ENCODE measurements at regions not wholly inside any gene's neighbourhood (a gene's known extent, or its start where the extent isn't known, plus 50 kb on each side); places are given as distances from the start of the nearest gene placed in this dataset.

GRCh38 chr20:47970282-47970903, 185.1 kb upstream of the SULF2 start:
- DNase-seq = no peak

- DNase-seq = no peak
Observed at GRCh38 chr20:47969426-47969825, 184.1 kb upstream of the SULF2 start.

GRCh38 chr20:47968541-47969310, 183.4 kb upstream of the SULF2 start:
- DNase-seq = no peak

GRCh38 chr20:47964149-47964548, 178.9 kb upstream of the SULF2 start:
- no peak for DNase-seq

GRCh38 chr20:47963022-47963421, 177.7 kb upstream of the SULF2 start:
- no peak for DNase-seq

GRCh38 chr20:47962286-47962963, 177.1 kb upstream of the SULF2 start:
- DNase-seq = no peak

GRCh38 chr20:47960769-47961541, 175.7 kb upstream of the SULF2 start:
- no peak for DNase-seq

- DNase-seq = no peak
Observed at GRCh38 chr20:47960277-47960676, 175.0 kb upstream of the SULF2 start.

- peak; percentile 69 for DNase-seq
Observed at GRCh38 chr20:47957989-47958801, 172.9 kb upstream of the SULF2 start.

GRCh38 chr20:47957135-47957534, 171.9 kb upstream of the SULF2 start:
- DNase-seq = no peak

GRCh38 chr20:47956268-47956995, 171.2 kb upstream of the SULF2 start:
- DNase-seq = peak; percentile 84

GRCh38 chr20:47953471-47953870, 168.2 kb upstream of the SULF2 start:
- DNase-seq = no peak

- DNase-seq = no peak
Observed at GRCh38 chr20:47952023-47952564, 166.8 kb upstream of the SULF2 start.

GRCh38 chr20:47951521-47951971, 166.3 kb upstream of the SULF2 start:
- DNase-seq = no peak

GRCh38 chr20:47950913-47951283, 165.6 kb upstream of the SULF2 start:
- no peak for DNase-seq

GRCh38 chr20:47950124-47950912, 165.0 kb upstream of the SULF2 start:
- DNase-seq = peak; percentile 45

- DNase-seq = no peak
Observed at GRCh38 chr20:47949230-47949629, 163.9 kb upstream of the SULF2 start.

GRCh38 chr20:47944682-47945081, 159.4 kb upstream of the SULF2 start:
- DNase-seq = no peak

GRCh38 chr20:47941869-47942268, 156.6 kb upstream of the SULF2 start:
- DNase-seq = no peak

GRCh38 chr20:47940101-47940813, 155.0 kb upstream of the SULF2 start:
- DNase-seq = no peak

All from femur (tissue), 1 donor.